Activated naive CD8-positive, alpha-beta T cell (primary cell): ENCODE measurements at regions not wholly inside any gene's neighbourhood (a gene's known extent, or its start where the extent isn't known, plus 50 kb on each side); places are given as distances from the start of the nearest gene placed in this dataset.

ENCODE experiments used
- H3K27ac Mint-ChIP-seq: one replicate; pipeline ENCODE4 v1.8.0; 2021; ENCODE audit warnings: mixed read lengths
- H3K27me3 Mint-ChIP-seq: one replicate; pipeline ENCODE4 v1.8.0; 2021; ENCODE audit warnings: mixed read lengths
- H3K36me3 Mint-ChIP-seq: one replicate; pipeline ENCODE4 v1.8.0; 2021; ENCODE audit warnings: mixed read lengths
- H3K4me1 Mint-ChIP-seq: one replicate; pipeline ENCODE4 v1.8.0; 2021; ENCODE audit warnings: low read depth, mixed read lengths
- H3K4me3 Mint-ChIP-seq: one replicate; pipeline ENCODE4 v1.8.0; 2021; ENCODE audit warnings: mild to moderate bottlenecking, mixed read lengths
- H3K9me3 Mint-ChIP-seq: one replicate; pipeline ENCODE4 v1.8.0; 2021; ENCODE audit warnings: low read depth, mixed read lengths

GRCh38 chr1:199113265-199113869, 474.5 kb downstream of the PTPRC start:
- Mint-ChIP-seq H3K27ac (no peak overlapping the region), H3K27me3 (no peaks in the 10 kb centered on the region), H3K36me3 (peaks cover 5% of the 10 kb centered on the region), H3K4me3 (no peak overlapping the region), H3K4me1 (peaks cover 8% of the 10 kb centered on the region), H3K9me3 (no peaks in the 10 kb centered on the region)

DNA sequence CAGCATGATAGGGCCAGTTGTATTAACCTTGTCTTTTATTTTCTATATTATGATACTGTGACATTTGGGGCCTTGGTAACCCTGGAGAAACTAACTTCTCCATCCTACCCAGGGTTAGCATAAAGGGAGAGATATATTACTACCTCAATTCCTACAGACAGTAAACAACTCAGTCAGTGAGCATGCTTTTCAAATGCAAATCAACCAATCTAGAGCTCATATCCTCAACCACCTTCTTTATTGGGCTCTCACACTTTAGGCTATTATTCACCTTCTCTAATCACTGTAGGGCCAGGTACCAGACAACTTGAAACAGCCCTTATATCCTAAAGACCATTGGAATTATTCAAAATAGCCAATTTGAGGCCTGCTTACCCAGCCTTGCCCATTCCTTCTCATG, 477.6 kb downstream of the PTPRC start:
- H3K36me3 Mint-ChIP-seq, result no peaks in the 10 kb centered on the region
- H3K4me1 Mint-ChIP-seq, result peaks cover 8% of the 10 kb centered on the region
- no peaks in the 10 kb centered on the region for H3K27me3 Mint-ChIP-seq
- H3K27ac Mint-ChIP-seq, result no peak overlapping the region
- H3K9me3 Mint-ChIP-seq, result no peaks in the 10 kb centered on the region
- no peak overlapping the region for H3K4me3 Mint-ChIP-seq

GRCh38 chr1:199121047-199121446, 482.2 kb downstream of the PTPRC start:
- H3K27ac Mint-ChIP-seq, result no peak overlapping the region
- no peaks in the 10 kb centered on the region for H3K36me3 Mint-ChIP-seq
- no peaks in the 10 kb centered on the region for H3K27me3 Mint-ChIP-seq
- H3K4me3 Mint-ChIP-seq, result no peak overlapping the region
- H3K9me3 Mint-ChIP-seq, result no peaks in the 10 kb centered on the region
- H3K4me1 Mint-ChIP-seq, result peaks cover 4% of the 10 kb centered on the region

GRCh38 chr1:199122085-199122484, 483.2 kb downstream of the PTPRC start:
- H3K9me3 Mint-ChIP-seq, result no peaks in the 10 kb centered on the region
- H3K27ac Mint-ChIP-seq, result no peak overlapping the region
- peaks cover 4% of the 10 kb centered on the region for H3K4me1 Mint-ChIP-seq
- no peaks in the 10 kb centered on the region for H3K36me3 Mint-ChIP-seq
- no peak overlapping the region for H3K4me3 Mint-ChIP-seq
- H3K27me3 Mint-ChIP-seq, result no peaks in the 10 kb centered on the region

DNA sequence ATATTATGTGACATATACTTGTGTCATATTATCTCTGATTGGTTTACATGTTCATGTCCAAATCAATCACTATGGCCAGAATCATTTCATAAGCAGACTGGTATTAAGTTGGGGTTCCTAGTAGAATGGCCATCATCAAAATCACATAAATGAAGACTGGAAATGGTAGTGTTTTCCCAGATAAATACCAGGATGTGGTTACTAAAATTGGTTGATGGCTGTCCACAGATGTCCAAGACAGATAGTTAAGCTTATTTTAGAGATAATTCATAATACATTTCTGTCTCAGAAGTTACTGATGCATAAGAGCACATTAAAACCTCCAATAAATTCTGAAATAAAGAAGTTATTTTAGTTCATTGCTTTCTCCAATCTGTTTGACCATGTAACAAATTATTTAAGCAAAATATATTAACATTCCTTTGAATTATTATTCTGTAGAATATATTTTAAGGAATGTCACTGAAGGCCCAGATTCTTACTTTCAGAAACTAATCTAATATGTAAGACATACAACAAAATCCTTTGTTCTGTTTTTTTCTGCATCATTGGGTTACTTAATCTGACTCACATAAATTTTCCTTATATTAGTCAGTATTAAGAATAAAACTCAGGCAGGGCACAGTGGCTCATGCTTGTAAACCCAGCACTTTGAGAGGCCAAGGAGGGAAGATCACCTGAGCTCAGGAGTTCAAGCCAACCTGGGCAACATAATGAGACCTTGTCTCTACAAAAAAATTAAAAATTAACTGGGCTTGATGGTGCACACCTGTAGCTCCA, 483.9 kb downstream of the PTPRC start:
- no peak overlapping the region for H3K4me3 Mint-ChIP-seq
- no peaks in the 10 kb centered on the region for H3K27me3 Mint-ChIP-seq
- H3K36me3 Mint-ChIP-seq, result no peaks in the 10 kb centered on the region
- peaks cover 4% of the 10 kb centered on the region for H3K4me1 Mint-ChIP-seq
- no peak overlapping the region for H3K27ac Mint-ChIP-seq
- no peaks in the 10 kb centered on the region for H3K9me3 Mint-ChIP-seq

GRCh38 chr1:199123615-199124014, 484.8 kb downstream of the PTPRC start:
- H3K4me1 Mint-ChIP-seq, result peaks cover 4% of the 10 kb centered on the region
- no peaks in the 10 kb centered on the region for H3K9me3 Mint-ChIP-seq
- no peaks in the 10 kb centered on the region for H3K27me3 Mint-ChIP-seq
- H3K36me3 Mint-ChIP-seq, result no peaks in the 10 kb centered on the region
- H3K27ac Mint-ChIP-seq, result no peak overlapping the region
- no peak overlapping the region for H3K4me3 Mint-ChIP-seq

- Mint-ChIP-seq H3K4me1 (peaks cover 4% of the 10 kb centered on the region), H3K36me3 (no peaks in the 10 kb centered on the region), H3K27ac (no peak overlapping the region), H3K27me3 (no peaks in the 10 kb centered on the region), H3K9me3 (no peaks in the 10 kb centered on the region), H3K4me3 (no peak overlapping the region)
Observed at GRCh38 chr1:199124351-199124750, 485.5 kb downstream of the PTPRC start.

GRCh38 chr1:199129247-199129646, 490.4 kb downstream of the PTPRC start:
- H3K4me1 Mint-ChIP-seq, result no peaks in the 10 kb centered on the region
- H3K27me3 Mint-ChIP-seq, result no peaks in the 10 kb centered on the region
- H3K9me3 Mint-ChIP-seq, result peaks cover 3% of the 10 kb centered on the region
- H3K27ac Mint-ChIP-seq, result no peak overlapping the region
- H3K4me3 Mint-ChIP-seq, result no peak overlapping the region
- no peaks in the 10 kb centered on the region for H3K36me3 Mint-ChIP-seq

GRCh38 chr1:199132006-199132405, 493.2 kb downstream of the PTPRC start:
- no peaks in the 10 kb centered on the region for H3K36me3 Mint-ChIP-seq

DNA sequence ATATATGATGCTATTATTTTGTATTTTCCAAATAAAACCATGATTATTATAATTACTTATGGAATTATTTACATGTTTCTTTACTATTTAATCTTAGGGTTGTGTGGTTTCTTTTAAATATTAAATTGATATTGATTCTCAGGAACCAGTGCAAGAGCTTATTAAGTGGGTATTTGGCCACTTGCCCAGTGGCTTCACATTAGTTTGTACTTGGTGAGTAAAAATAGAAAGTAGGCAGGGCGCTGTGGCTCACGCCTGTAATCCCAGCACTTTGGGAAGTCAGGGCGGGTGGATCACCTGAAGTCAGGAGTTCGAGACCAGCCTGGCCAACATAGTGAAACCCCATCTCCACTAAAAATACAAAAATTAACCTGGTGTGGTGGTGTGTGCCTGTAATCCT, 497.1 kb downstream of the PTPRC start:
- no peak overlapping the region for H3K4me3 Mint-ChIP-seq

More at GRCh38 chr1:199132006-199132405, 493.2 kb downstream of the PTPRC start:
- Mint-ChIP-seq H3K9me3 (peaks cover 3% of the 10 kb centered on the region), H3K27me3 (no peaks in the 10 kb centered on the region), H3K27ac (no peak overlapping the region), H3K4me3 (no peak overlapping the region), H3K4me1 (no peaks in the 10 kb centered on the region)

GRCh38 chr1:199138061-199138460, 499.2 kb downstream of the PTPRC start:
- H3K9me3 Mint-ChIP-seq, result no peaks in the 10 kb centered on the region
- H3K4me3 Mint-ChIP-seq, result no peak overlapping the region
- H3K27ac Mint-ChIP-seq, result no peak overlapping the region
- H3K27me3 Mint-ChIP-seq, result peaks cover 2% of the 10 kb centered on the region
- no peaks in the 10 kb centered on the region for H3K4me1 Mint-ChIP-seq
- no peaks in the 10 kb centered on the region for H3K36me3 Mint-ChIP-seq

More for the DNA sequence above, 497.1 kb downstream of the PTPRC start:
- Mint-ChIP-seq H3K4me1 (no peaks in the 10 kb centered on the region), H3K36me3 (no peaks in the 10 kb centered on the region), H3K9me3 (peaks cover 3% of the 10 kb centered on the region), H3K27ac (no peak overlapping the region), H3K27me3 (no peaks in the 10 kb centered on the region)

GRCh38 chr1:199149591-199149990, 510.8 kb downstream of the PTPRC start:
- H3K9me3 Mint-ChIP-seq, result no peaks in the 10 kb centered on the region
- H3K27me3 Mint-ChIP-seq, result no peaks in the 10 kb centered on the region
- no peak overlapping the region for H3K4me3 Mint-ChIP-seq
- no peaks in the 10 kb centered on the region for H3K36me3 Mint-ChIP-seq
- H3K4me1 Mint-ChIP-seq, result no peaks in the 10 kb centered on the region
- H3K27ac Mint-ChIP-seq, result no peak overlapping the region

- Mint-ChIP-seq H3K9me3 (no peaks in the 10 kb centered on the region), H3K27ac (no peak overlapping the region), H3K4me3 (no peak overlapping the region), H3K4me1 (no peaks in the 10 kb centered on the region), H3K36me3 (no peaks in the 10 kb centered on the region), H3K27me3 (no peaks in the 10 kb centered on the region)
Observed at GRCh38 chr1:199150756-199151155, 511.9 kb downstream of the PTPRC start.

- Mint-ChIP-seq H3K27me3 (no peaks in the 10 kb centered on the region), H3K9me3 (no peaks in the 10 kb centered on the region), H3K36me3 (no peaks in the 10 kb centered on the region), H3K4me3 (no peak overlapping the region), H3K4me1 (no peaks in the 10 kb centered on the region), H3K27ac (no peak overlapping the region)
Observed at GRCh38 chr1:199151634-199152425, 513.0 kb downstream of the PTPRC start.

DNA sequence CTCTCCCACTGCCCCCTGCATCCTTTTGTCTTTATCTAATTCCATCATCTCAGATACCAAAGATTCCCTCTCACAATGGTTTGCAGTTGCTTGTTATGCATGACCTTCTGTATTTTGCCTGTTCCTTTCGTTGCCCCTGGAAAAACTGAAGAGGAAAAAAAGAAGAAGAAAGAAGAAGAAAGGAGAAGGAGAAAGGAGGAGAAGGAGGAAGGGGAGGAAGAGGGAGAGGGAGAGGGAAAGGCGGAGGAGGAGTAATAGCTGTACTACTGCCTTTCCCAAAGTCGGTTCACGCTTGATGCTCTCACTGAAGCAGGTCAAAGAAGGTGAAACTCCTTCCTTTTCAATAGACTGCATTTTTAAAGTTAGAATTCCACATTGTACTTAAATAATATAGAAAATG, 513.8 kb downstream of the PTPRC start:
- no peaks in the 10 kb centered on the region for H3K27me3 Mint-ChIP-seq

More for the DNA sequence above, 513.8 kb downstream of the PTPRC start:
- no peaks in the 10 kb centered on the region for H3K36me3 Mint-ChIP-seq
- no peaks in the 10 kb centered on the region for H3K9me3 Mint-ChIP-seq
- H3K4me1 Mint-ChIP-seq, result no peaks in the 10 kb centered on the region
- H3K27ac Mint-ChIP-seq, result no peak overlapping the region
- no peak overlapping the region for H3K4me3 Mint-ChIP-seq
